ENCODE measurements at regions not wholly inside any gene's neighbourhood (a gene's known extent, or its start where the extent isn't known, plus 50 kb on each side); places are given as distances from the start of the nearest gene placed in this dataset.

- H3K9me3 ChIP-seq (ENCODE audit: control insufficient read depth, insufficient read depth, low read length) = no peaks in the 10 kb centered on the region
- no peak overlapping the region for H3K27ac ChIP-seq (ENCODE audit: low read depth, low read length)
- H3K4me3 ChIP-seq (ENCODE audit: low read depth, low read length) = no peak overlapping the region
- no peak for DNase-seq (ENCODE audit: low read depth in 4 of 6, low spot score in 6 of 6)
- H3K36me3 ChIP-seq (ENCODE audit: control insufficient read depth, insufficient read depth, low read length) = no peaks in the 10 kb centered on the region
- H3K27me3 ChIP-seq (ENCODE audit: control insufficient read depth, insufficient read depth, low read length) = no peaks in the 10 kb centered on the region
- WGBS (ENCODE audit: insufficient coverage) = 40% methylated on average over 1 of the region's 3 CpGs
- no peaks in the 10 kb centered on the region for H3K4me1 ChIP-seq (ENCODE audit: control insufficient read depth, insufficient read depth, low read length)
Measured at GRCh38 chr4:138576684-138577083, 334.5 kb upstream of the SLC7A11 start.

GRCh38 chr4:138573246-138573645 lies 331.1 kb upstream of the SLC7A11 start:
- Histone ChIP-seq H3K27me3 (ENCODE audit: control insufficient read depth, insufficient read depth, low read length) (no peaks in the 10 kb centered on the region), H3K4me1 (ENCODE audit: control insufficient read depth, insufficient read depth, low read length) (no peaks in the 10 kb centered on the region), H3K9me3 (ENCODE audit: control insufficient read depth, insufficient read depth, low read length) (no peaks in the 10 kb centered on the region), H3K4me3 (ENCODE audit: low read depth, low read length) (no peak overlapping the region), H3K36me3 (ENCODE audit: control insufficient read depth, insufficient read depth, low read length) (no peaks in the 10 kb centered on the region), H3K27ac (ENCODE audit: low read depth, low read length) (no peak overlapping the region)
- WGBS (ENCODE audit: insufficient coverage) = 88% methylated on average over 1 of the region's 3 CpGs
- DNase-seq (ENCODE audit: low read depth in 4 of 6, low spot score in 6 of 6) = peak in 1 of 6 donors; percentile 33

- no peak for DNase-seq (ENCODE audit: low read depth in 4 of 6, low spot score in 6 of 6)
- WGBS (ENCODE audit: insufficient coverage) = no CpG with 5 or more reads among the region's 2 CpGs
- H3K4me1 ChIP-seq (ENCODE audit: control insufficient read depth, insufficient read depth, low read length) = no peaks in the 10 kb centered on the region
- H3K36me3 ChIP-seq (ENCODE audit: control insufficient read depth, insufficient read depth, low read length) = no peaks in the 10 kb centered on the region
- no peaks in the 10 kb centered on the region for H3K27me3 ChIP-seq (ENCODE audit: control insufficient read depth, insufficient read depth, low read length)
- H3K4me3 ChIP-seq (ENCODE audit: low read depth, low read length) = no peak overlapping the region
- H3K27ac ChIP-seq (ENCODE audit: low read depth, low read length) = no peak overlapping the region
- H3K9me3 ChIP-seq (ENCODE audit: control insufficient read depth, insufficient read depth, low read length) = no peaks in the 10 kb centered on the region
Measured at GRCh38 chr4:138572007-138572406, 329.9 kb upstream of the SLC7A11 start.

GRCh38 chr4:138567696-138568095 lies 325.5 kb upstream of the SLC7A11 start:
- WGBS (ENCODE audit: insufficient coverage) = 100% methylated on average over 1 of the region's 3 CpGs
- DNase-seq (ENCODE audit: low read depth in 4 of 6, low spot score in 6 of 6) = no peak
- no peaks in the 10 kb centered on the region for H3K9me3 ChIP-seq (ENCODE audit: control insufficient read depth, insufficient read depth, low read length)
- no peaks in the 10 kb centered on the region for H3K27me3 ChIP-seq (ENCODE audit: control insufficient read depth, insufficient read depth, low read length)
- no peak overlapping the region for H3K27ac ChIP-seq (ENCODE audit: low read depth, low read length)
- no peak overlapping the region for H3K4me3 ChIP-seq (ENCODE audit: low read depth, low read length)
- no peaks in the 10 kb centered on the region for H3K4me1 ChIP-seq (ENCODE audit: control insufficient read depth, insufficient read depth, low read length)
- H3K36me3 ChIP-seq (ENCODE audit: control insufficient read depth, insufficient read depth, low read length) = no peaks in the 10 kb centered on the region

GRCh38 chr4:138565576-138565975 lies 323.4 kb upstream of the SLC7A11 start:
- Histone ChIP-seq H3K4me3 (ENCODE audit: low read depth, low read length) (no peak overlapping the region), H3K4me1 (ENCODE audit: control insufficient read depth, insufficient read depth, low read length) (no peaks in the 10 kb centered on the region), H3K27ac (ENCODE audit: low read depth, low read length) (no peak overlapping the region), H3K36me3 (ENCODE audit: control insufficient read depth, insufficient read depth, low read length) (no peaks in the 10 kb centered on the region), H3K9me3 (ENCODE audit: control insufficient read depth, insufficient read depth, low read length) (no peaks in the 10 kb centered on the region), H3K27me3 (ENCODE audit: control insufficient read depth, insufficient read depth, low read length) (no peaks in the 10 kb centered on the region)
- DNase-seq (ENCODE audit: low read depth in 4 of 6, low spot score in 6 of 6) = no peak
- 100% methylated on average over 1 of the region's 4 CpGs for WGBS (ENCODE audit: insufficient coverage)

- no peak for DNase-seq (ENCODE audit: low read depth in 4 of 6, low spot score in 6 of 6)
- H3K4me1 ChIP-seq (ENCODE audit: control insufficient read depth, insufficient read depth, low read length) = no peaks in the 10 kb centered on the region
- 78% methylated on average over 1 of the region's 1 CpG for WGBS (ENCODE audit: insufficient coverage)
- H3K9me3 ChIP-seq (ENCODE audit: control insufficient read depth, insufficient read depth, low read length) = no peaks in the 10 kb centered on the region
- H3K4me3 ChIP-seq (ENCODE audit: low read depth, low read length) = no peak overlapping the region
- H3K27ac ChIP-seq (ENCODE audit: low read depth, low read length) = no peak overlapping the region
- H3K27me3 ChIP-seq (ENCODE audit: control insufficient read depth, insufficient read depth, low read length) = no peaks in the 10 kb centered on the region
- no peaks in the 10 kb centered on the region for H3K36me3 ChIP-seq (ENCODE audit: control insufficient read depth, insufficient read depth, low read length)
Measured at GRCh38 chr4:138562544-138562991, 320.4 kb upstream of the SLC7A11 start.

- H3K4me1 ChIP-seq (ENCODE audit: control insufficient read depth, insufficient read depth, low read length) = no peaks in the 10 kb centered on the region
- no peak overlapping the region for H3K27ac ChIP-seq (ENCODE audit: low read depth, low read length)
- WGBS (ENCODE audit: insufficient coverage) = 94% methylated on average over 14 of the region's 18 CpGs
- no peaks in the 10 kb centered on the region for H3K36me3 ChIP-seq (ENCODE audit: control insufficient read depth, insufficient read depth, low read length)
- no peaks in the 10 kb centered on the region for H3K27me3 ChIP-seq (ENCODE audit: control insufficient read depth, insufficient read depth, low read length)
- DNase-seq (ENCODE audit: low read depth in 4 of 6, low spot score in 6 of 6) = no peak
- no peaks in the 10 kb centered on the region for H3K9me3 ChIP-seq (ENCODE audit: control insufficient read depth, insufficient read depth, low read length)
- H3K4me3 ChIP-seq (ENCODE audit: low read depth, low read length) = no peak overlapping the region
Measured at GRCh38 chr4:138561906-138562305, 319.8 kb upstream of the SLC7A11 start.

GRCh38 chr4:138561276-138561880 lies 319.2 kb upstream of the SLC7A11 start:
- WGBS (ENCODE audit: insufficient coverage) = 96% methylated on average over 33 of the region's 40 CpGs
- Histone ChIP-seq H3K27ac (ENCODE audit: low read depth, low read length) (no peak overlapping the region), H3K4me1 (ENCODE audit: control insufficient read depth, insufficient read depth, low read length) (no peaks in the 10 kb centered on the region), H3K36me3 (ENCODE audit: control insufficient read depth, insufficient read depth, low read length) (no peaks in the 10 kb centered on the region), H3K9me3 (ENCODE audit: control insufficient read depth, insufficient read depth, low read length) (no peaks in the 10 kb centered on the region), H3K4me3 (ENCODE audit: low read depth, low read length) (no peak overlapping the region), H3K27me3 (ENCODE audit: control insufficient read depth, insufficient read depth, low read length) (no peaks in the 10 kb centered on the region)
- no peak for DNase-seq (ENCODE audit: low read depth in 4 of 6, low spot score in 6 of 6)

- Histone ChIP-seq H3K4me3 (ENCODE audit: low read depth, low read length) (no peak overlapping the region), H3K9me3 (ENCODE audit: control insufficient read depth, insufficient read depth, low read length) (no peaks in the 10 kb centered on the region), H3K27me3 (ENCODE audit: control insufficient read depth, insufficient read depth, low read length) (no peaks in the 10 kb centered on the region), H3K36me3 (ENCODE audit: control insufficient read depth, insufficient read depth, low read length) (no peaks in the 10 kb centered on the region), H3K4me1 (ENCODE audit: control insufficient read depth, insufficient read depth, low read length) (no peaks in the 10 kb centered on the region), H3K27ac (ENCODE audit: low read depth, low read length) (no peak overlapping the region)
- WGBS (ENCODE audit: insufficient coverage) = 90% methylated on average over 21 of the region's 21 CpGs
- no peak for DNase-seq (ENCODE audit: low read depth in 4 of 6, low spot score in 6 of 6)
Measured at GRCh38 chr4:138560448-138560847, 318.3 kb upstream of the SLC7A11 start.

- DNase-seq (ENCODE audit: low read depth in 4 of 6, low spot score in 6 of 6) = peak in 1 of 6 donors; percentile 18
- no peaks in the 10 kb centered on the region for H3K36me3 ChIP-seq (ENCODE audit: control insufficient read depth, insufficient read depth, low read length)
- H3K9me3 ChIP-seq (ENCODE audit: control insufficient read depth, insufficient read depth, low read length) = no peaks in the 10 kb centered on the region
- WGBS (ENCODE audit: insufficient coverage) = no CpG with 5 or more reads among the region's 1 CpG
- no peaks in the 10 kb centered on the region for H3K27me3 ChIP-seq (ENCODE audit: control insufficient read depth, insufficient read depth, low read length)
- H3K27ac ChIP-seq (ENCODE audit: low read depth, low read length) = no peak overlapping the region
- H3K4me3 ChIP-seq (ENCODE audit: low read depth, low read length) = no peak overlapping the region
- H3K4me1 ChIP-seq (ENCODE audit: control insufficient read depth, insufficient read depth, low read length) = peaks cover 4% of the 10 kb centered on the region
Measured at GRCh38 chr4:138558886-138559285, 316.7 kb upstream of the SLC7A11 start.
